ENCODE measurements at regions not wholly inside any gene's neighbourhood (a gene's known extent, or its start where the extent isn't known, plus 50 kb on each side); places are given as distances from the start of the nearest gene placed in this dataset.

DNA sequence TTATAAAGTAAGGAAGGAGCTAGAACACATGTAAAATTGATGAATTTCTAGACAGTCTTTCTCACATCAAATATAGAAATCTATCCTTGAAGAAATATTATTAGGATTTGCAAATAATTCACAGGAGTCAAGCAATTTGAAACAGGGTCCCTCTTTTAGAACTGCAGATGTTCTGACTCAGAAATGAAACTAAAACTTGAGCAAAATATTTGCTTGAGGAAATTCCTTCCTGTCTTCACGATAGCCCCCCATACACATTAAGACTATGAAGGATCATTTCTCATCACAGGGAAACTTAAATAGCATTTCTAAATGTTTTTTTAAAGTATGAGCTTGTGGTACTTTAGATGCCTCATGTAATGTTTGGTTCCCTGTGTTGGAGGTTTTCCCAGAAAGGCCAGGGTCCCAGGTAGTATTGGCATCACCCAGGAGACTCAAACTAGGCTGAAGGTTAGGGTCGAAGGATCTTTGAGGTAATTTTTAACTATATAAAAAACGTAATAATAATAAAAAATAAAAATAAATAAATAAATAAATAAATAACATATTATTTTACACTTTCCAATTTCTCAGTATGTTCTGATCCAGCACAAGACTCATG, 144.0 kb upstream of the TBX18 start:
- Histone ChIP-seq H3K36me3 (ENCODE audit: control insufficient read depth in 2 of 3, insufficient read depth in 3 of 3, low read length in 3 of 3) (no peaks in the 10 kb centered on the region), H3K9ac (ENCODE audit: low read length in 3 of 3) (no peak overlapping the region), H3K27ac (ENCODE audit: low read depth in 2 of 2, low read length in 2 of 2) (no peak overlapping the region), H3K4me3 (ENCODE audit: low read length in 3 of 3) (no peak overlapping the region), H3K27me3 (ENCODE audit: control insufficient read depth, insufficient read depth, low read length) (no peaks in the 10 kb centered on the region), H3K4me1 (ENCODE audit: control insufficient read depth in 2 of 3, insufficient read depth in 2 of 3, low read depth in 1 of 3, low read length in 3 of 3) (no peaks in the 10 kb centered on the region), H3K9me3 (ENCODE audit: control insufficient read depth in 2 of 3, insufficient read depth in 1 of 3, low read length in 3 of 3) (no peaks in the 10 kb centered on the region)
- DNase-seq (no peak), FAIRE-seq (no peak)
- TF ChIP-seq CTCF (IDR thresholded peaks at IDR 0.05; ENCODE audit: borderline replicate concordance, extremely low read depth, insufficient read depth) = no peak
- intact Hi-C loops (cut with DNase I) = no loop called here

GRCh38 chr6:84906514-84906913, 142.1 kb upstream of the TBX18 start:
- FAIRE-seq (no peak), DNase-seq (no peak)
- no peak for TF ChIP-seq CTCF (IDR thresholded peaks at IDR 0.05; ENCODE audit: borderline replicate concordance, extremely low read depth, insufficient read depth)
- intact Hi-C loops (cut with DNase I) = no loop called here
- no peak overlapping the region for H3K4me3 ChIP-seq (ENCODE audit: low read length in 3 of 3)
- H3K9me3 ChIP-seq (ENCODE audit: control insufficient read depth in 2 of 3, insufficient read depth in 1 of 3, low read length in 3 of 3) = no peaks in the 10 kb centered on the region
- no peaks in the 10 kb centered on the region for H3K4me1 ChIP-seq (ENCODE audit: control insufficient read depth in 2 of 3, insufficient read depth in 2 of 3, low read depth in 1 of 3, low read length in 3 of 3)
- H3K27ac ChIP-seq (ENCODE audit: low read depth in 2 of 2, low read length in 2 of 2) = no peak overlapping the region
- no peaks in the 10 kb centered on the region for H3K27me3 ChIP-seq (ENCODE audit: control insufficient read depth, insufficient read depth, low read length)
- H3K36me3 ChIP-seq (ENCODE audit: control insufficient read depth in 2 of 3, insufficient read depth in 3 of 3, low read length in 3 of 3) = no peaks in the 10 kb centered on the region
- no peak overlapping the region for H3K9ac ChIP-seq (ENCODE audit: low read length in 3 of 3)

DNA sequence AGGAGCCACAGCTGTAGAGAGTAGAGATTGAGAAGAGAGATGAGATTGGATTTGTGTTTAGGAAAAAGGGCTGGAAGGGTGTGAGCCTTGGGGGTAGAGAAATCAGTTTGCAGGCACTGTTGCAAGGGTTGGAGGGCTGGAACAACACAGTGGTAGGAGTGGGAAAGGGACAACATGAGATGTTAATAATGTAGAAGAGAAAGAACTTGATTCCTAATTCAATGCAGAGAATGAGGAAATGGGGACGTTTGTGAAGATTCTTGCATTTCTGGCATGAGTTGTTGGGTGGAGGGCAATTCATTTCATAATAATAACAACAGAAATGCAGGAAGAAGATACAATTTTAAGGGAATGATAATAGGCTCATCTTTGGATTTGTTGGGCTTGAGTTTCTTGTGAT, 141.4 kb upstream of the TBX18 start:
- Histone ChIP-seq H3K27ac (ENCODE audit: low read depth in 2 of 2, low read length in 2 of 2) (no peak overlapping the region), H3K9ac (ENCODE audit: low read length in 3 of 3) (no peak overlapping the region), H3K4me3 (ENCODE audit: low read length in 3 of 3) (no peak overlapping the region), H3K27me3 (ENCODE audit: control insufficient read depth, insufficient read depth, low read length) (no peaks in the 10 kb centered on the region), H3K4me1 (ENCODE audit: control insufficient read depth in 2 of 3, insufficient read depth in 2 of 3, low read depth in 1 of 3, low read length in 3 of 3) (no peaks in the 10 kb centered on the region), H3K36me3 (ENCODE audit: control insufficient read depth in 2 of 3, insufficient read depth in 3 of 3, low read length in 3 of 3) (no peaks in the 10 kb centered on the region), H3K9me3 (ENCODE audit: control insufficient read depth in 2 of 3, insufficient read depth in 1 of 3, low read length in 3 of 3) (no peaks in the 10 kb centered on the region)
- no peak for TF ChIP-seq CTCF (IDR thresholded peaks at IDR 0.05; ENCODE audit: borderline replicate concordance, extremely low read depth, insufficient read depth)
- DNase-seq (no peak), FAIRE-seq (no peak)
- intact Hi-C loops (cut with DNase I) = no loop called here

DNA sequence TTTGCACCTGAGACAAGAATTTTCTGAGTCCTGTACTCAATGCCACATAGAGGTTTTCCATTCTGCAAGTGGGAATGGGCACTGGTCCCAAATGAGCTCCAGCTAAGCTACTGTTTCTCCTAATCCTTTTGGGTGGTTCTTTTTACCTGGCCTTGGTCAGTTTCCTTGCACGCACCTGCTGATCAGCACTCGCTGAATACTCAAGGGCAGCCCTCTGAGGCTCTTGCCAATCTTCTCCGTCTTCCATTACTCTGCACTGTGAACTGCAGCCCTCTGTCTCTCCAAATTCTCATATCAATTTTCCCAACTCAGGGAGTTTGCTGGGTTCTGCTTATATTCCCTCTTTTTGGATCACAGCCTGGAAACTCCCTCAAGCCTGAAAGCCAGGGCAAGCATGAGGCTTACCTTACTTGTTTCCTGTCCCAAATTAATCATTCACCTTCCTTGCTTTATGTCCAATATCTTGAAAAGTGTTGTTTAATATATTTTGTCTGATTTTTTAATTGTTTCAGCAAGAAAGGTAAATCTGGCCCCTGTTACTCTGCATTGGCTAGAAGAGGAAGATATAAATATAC, 138.0 kb upstream of the TBX18 start:
- DNase-seq = no peak
- Histone ChIP-seq H3K4me1 (ENCODE audit: control insufficient read depth in 2 of 3, insufficient read depth in 2 of 3, low read depth in 1 of 3, low read length in 3 of 3) (no peaks in the 10 kb centered on the region), H3K36me3 (ENCODE audit: control insufficient read depth in 2 of 3, insufficient read depth in 3 of 3, low read length in 3 of 3) (no peaks in the 10 kb centered on the region), H3K27me3 (ENCODE audit: control insufficient read depth, insufficient read depth, low read length) (no peaks in the 10 kb centered on the region), H3K27ac (ENCODE audit: low read depth in 2 of 2, low read length in 2 of 2) (no peak overlapping the region), H3K9me3 (ENCODE audit: control insufficient read depth in 2 of 3, insufficient read depth in 1 of 3, low read length in 3 of 3) (peaks cover 0 to 2% (median 0%) of the 10 kb centered on the region in 3 donors), H3K4me3 (ENCODE audit: low read length in 3 of 3) (no peak overlapping the region), H3K9ac (ENCODE audit: low read length in 3 of 3) (no peak overlapping the region)
- FAIRE-seq = no peak
- intact Hi-C loops (cut with DNase I) = no loop called here
- no peak for TF ChIP-seq CTCF (IDR thresholded peaks at IDR 0.05; ENCODE audit: borderline replicate concordance, extremely low read depth, insufficient read depth)

All from kidney (tissue), 13 donors.